Activated CD4-positive, alpha-beta memory T cell treated with anti-CD3 and anti-CD28 coated beads, Interleukin-2, amount 10 ng/mL, durations not matched to agents 7 days and 5 days (primary cell): ENCODE measurements at regions not wholly inside any gene's neighbourhood (a gene's known extent, or its start where the extent isn't known, plus 50 kb on each side); places are given as distances from the start of the nearest gene placed in this dataset.

Experiments
- CTCF ChIA-PET: fragments of 350-600 bp; sonication (Branson Sonifier 250); formaldehyde crosslinking; loops from one replicate; lab custom pipeline; 2021; ENCODE audit warnings: antibody characterized with exemption, inconsistent platforms; lab: Charles Lee
- POLR2A ChIA-PET: fragments of 350-600 bp; sonication (Branson Sonifier 250); formaldehyde crosslinking; loops from one replicate; lab custom pipeline; 2021; ENCODE audit warnings: antibody characterized with exemption; lab: Charles Lee
- DNase-seq: peaks from one replicate; pipeline ENCODE4 v3.0.0-alpha.2; 2020
- H3K27ac Mint-ChIP-seq: one replicate; pipeline ENCODE4 v1.8.0; 2021; ENCODE audit warnings: mild to moderate bottlenecking, mixed read lengths
- H3K27me3 Mint-ChIP-seq: one replicate; pipeline ENCODE4 v1.8.0; 2021; ENCODE audit warnings: mixed read lengths
- H3K36me3 Mint-ChIP-seq: one replicate; pipeline ENCODE4 v1.8.0; 2021; ENCODE audit warnings: low read depth, mixed read lengths
- H3K4me1 Mint-ChIP-seq: one replicate; pipeline ENCODE4 v1.8.0; 2021; ENCODE audit warnings: mixed read lengths
- H3K4me3 Mint-ChIP-seq: one replicate; pipeline ENCODE4 v1.8.0; 2021; ENCODE audit warnings: mild to moderate bottlenecking, mixed read lengths
- H3K9me3 Mint-ChIP-seq: one replicate; pipeline ENCODE4 v1.8.0; 2021; ENCODE audit warnings: mixed read lengths

GRCh38 chr18:24677011-24677410 is 216.6 kb downstream of the HRH4 start:
- DNase-seq: no peak
- Mint-ChIP-seq H3K4me1 (peaks cover 2% of the 10 kb centered on the region), H3K36me3 (no peaks in the 10 kb centered on the region), H3K27ac (no peak overlapping the region), H3K27me3 (peaks cover 9% of the 10 kb centered on the region), H3K4me3 (no peak overlapping the region), H3K9me3 (no peaks in the 10 kb centered on the region)
- ChIA-PET POLR2A (no interaction called here), CTCF (no interaction called here)

- Mint-ChIP-seq H3K4me1 (peaks cover 2% of the 10 kb centered on the region), H3K9me3 (no peaks in the 10 kb centered on the region), H3K27ac (no peak overlapping the region), H3K27me3 (peaks cover 9% of the 10 kb centered on the region), H3K4me3 (no peak overlapping the region), H3K36me3 (no peaks in the 10 kb centered on the region)
- ChIA-PET CTCF (interaction anchor here (1.2 kb wide), 1 partner anchor 189 kb away, joined by 3 read pairs; no protein-coding TSS in a partner anchor), POLR2A (no interaction called here)
- DNase-seq: no peak
Measured at GRCh38 chr18:24678107-24678506, 217.7 kb downstream of the HRH4 start.

- no peak overlapping the region for H3K27ac Mint-ChIP-seq
- ChIA-PET POLR2A (no interaction called here), CTCF (interaction anchor here (1.2 kb wide), 1 partner anchor 190 kb away, joined by 3 read pairs; no protein-coding TSS in a partner anchor)
Measured at GRCh38 chr18:24678626-24679025, 218.2 kb downstream of the HRH4 start.

GRCh38 chr18:24679062-24679461 is 218.6 kb downstream of the HRH4 start:
- POLR2A ChIA-PET: no interaction called here
- Mint-ChIP-seq H3K27ac (no peak overlapping the region), H3K27me3 (peaks cover 6% of the 10 kb centered on the region), H3K4me1 (peaks cover 2% of the 10 kb centered on the region), H3K4me3 (no peak overlapping the region), H3K36me3 (no peaks in the 10 kb centered on the region), H3K9me3 (no peaks in the 10 kb centered on the region)
- DNase-seq: no peak
- CTCF ChIA-PET: interaction anchor here (1.2 kb wide), 1 partner anchor 190 kb away, joined by 3 read pairs; no protein-coding TSS in a partner anchor

More at GRCh38 chr18:24678626-24679025, 218.2 kb downstream of the HRH4 start:
- DNase-seq: no peak
- Mint-ChIP-seq H3K27me3 (peaks cover 7% of the 10 kb centered on the region), H3K4me1 (peaks cover 2% of the 10 kb centered on the region), H3K9me3 (no peaks in the 10 kb centered on the region), H3K4me3 (no peak overlapping the region), H3K36me3 (no peaks in the 10 kb centered on the region)

GRCh38 chr18:24683925-24684324 is 223.5 kb downstream of the HRH4 start:
- Mint-ChIP-seq H3K9me3 (no peaks in the 10 kb centered on the region), H3K27ac (no peak overlapping the region), H3K4me1 (no peaks in the 10 kb centered on the region), H3K4me3 (no peak overlapping the region), H3K36me3 (no peaks in the 10 kb centered on the region), H3K27me3 (peaks cover 4% of the 10 kb centered on the region)
- ChIA-PET POLR2A (no interaction called here), CTCF (no interaction called here)
- DNase-seq: no peak

GRCh38 chr18:24685254-24685959 is 225.0 kb downstream of the HRH4 start:
- Mint-ChIP-seq H3K4me3 (no peak overlapping the region), H3K27me3 (no peaks in the 10 kb centered on the region), H3K9me3 (no peaks in the 10 kb centered on the region), H3K4me1 (no peaks in the 10 kb centered on the region), H3K27ac (no peak overlapping the region), H3K36me3 (no peaks in the 10 kb centered on the region)
- ChIA-PET CTCF (no interaction called here), POLR2A (no interaction called here)
- no peak for DNase-seq

- no peak for DNase-seq
- no peak overlapping the region for H3K4me3 Mint-ChIP-seq
Measured at GRCh38 chr18:24695168-24695567, 234.7 kb downstream of the HRH4 start.

GRCh38 chr18:24702001-24702515 is 241.6 kb downstream of the HRH4 start:
- Mint-ChIP-seq H3K4me1 (no peaks in the 10 kb centered on the region), H3K9me3 (peaks cover 3% of the 10 kb centered on the region), H3K27ac (no peak overlapping the region), H3K4me3 (no peak overlapping the region), H3K27me3 (peaks cover 4% of the 10 kb centered on the region), H3K36me3 (no peaks in the 10 kb centered on the region)
- DNase-seq: no peak
- ChIA-PET CTCF (no interaction called here), POLR2A (no interaction called here)

More at GRCh38 chr18:24695168-24695567, 234.7 kb downstream of the HRH4 start:
- CTCF ChIA-PET: no interaction called here
- no peaks in the 10 kb centered on the region for H3K27me3 Mint-ChIP-seq
- no peaks in the 10 kb centered on the region for H3K4me1 Mint-ChIP-seq
- POLR2A ChIA-PET: no interaction called here
- peaks cover 3% of the 10 kb centered on the region for H3K9me3 Mint-ChIP-seq
- H3K27ac Mint-ChIP-seq: no peak overlapping the region
- H3K36me3 Mint-ChIP-seq: no peaks in the 10 kb centered on the region

GRCh38 chr18:24703316-24703715 is 242.9 kb downstream of the HRH4 start:
- Mint-ChIP-seq H3K27me3 (peaks cover 4% of the 10 kb centered on the region), H3K4me3 (no peak overlapping the region), H3K27ac (no peak overlapping the region), H3K36me3 (no peaks in the 10 kb centered on the region), H3K4me1 (no peaks in the 10 kb centered on the region), H3K9me3 (peaks cover 3% of the 10 kb centered on the region)
- CTCF ChIA-PET: interaction anchor here (1.2 kb wide), 1 partner anchor 23 kb away, joined by 3 read pairs; no protein-coding TSS in a partner anchor
- POLR2A ChIA-PET: no interaction called here
- no peak for DNase-seq

- Mint-ChIP-seq H3K4me3 (no peak overlapping the region), H3K4me1 (no peaks in the 10 kb centered on the region), H3K27me3 (peaks cover 4% of the 10 kb centered on the region), H3K27ac (no peak overlapping the region), H3K36me3 (no peaks in the 10 kb centered on the region), H3K9me3 (peaks cover 5% of the 10 kb centered on the region)
- POLR2A ChIA-PET: no interaction called here
- CTCF ChIA-PET: no interaction called here
- DNase-seq: no peak
Measured at GRCh38 chr18:24704946-24705630, 244.7 kb downstream of the HRH4 start.

- no peak overlapping the region for H3K4me3 Mint-ChIP-seq
- H3K4me1 Mint-ChIP-seq: no peaks in the 10 kb centered on the region
- peaks cover 2% of the 10 kb centered on the region for H3K9me3 Mint-ChIP-seq
- no peak overlapping the region for H3K27ac Mint-ChIP-seq
- H3K27me3 Mint-ChIP-seq: no peaks in the 10 kb centered on the region
- ChIA-PET POLR2A (no interaction called here), CTCF (no interaction called here)
- no peaks in the 10 kb centered on the region for H3K36me3 Mint-ChIP-seq
- no peak for DNase-seq
Measured at GRCh38 chr18:24710474-24710873, 250.0 kb downstream of the HRH4 start.

- no peak overlapping the region for H3K4me3 Mint-ChIP-seq
- DNase-seq: no peak
- ChIA-PET CTCF (no interaction called here), POLR2A (no interaction called here)
- no peaks in the 10 kb centered on the region for H3K4me1 Mint-ChIP-seq
- H3K9me3 Mint-ChIP-seq: no peaks in the 10 kb centered on the region
- H3K27ac Mint-ChIP-seq: no peak overlapping the region
- peaks cover 18% of the 10 kb centered on the region for H3K27me3 Mint-ChIP-seq
- no peaks in the 10 kb centered on the region for H3K36me3 Mint-ChIP-seq
Measured at GRCh38 chr18:24719791-24720190, 259.4 kb downstream of the HRH4 start.

- Mint-ChIP-seq H3K27me3 (peaks cover 18% of the 10 kb centered on the region), H3K4me3 (no peak overlapping the region), H3K36me3 (no peaks in the 10 kb centered on the region), H3K9me3 (no peaks in the 10 kb centered on the region), H3K4me1 (no peaks in the 10 kb centered on the region), H3K27ac (no peak overlapping the region)
- no peak for DNase-seq
- CTCF ChIA-PET: no interaction called here
- POLR2A ChIA-PET: no interaction called here
Measured at GRCh38 chr18:24721388-24721787, 261.0 kb downstream of the HRH4 start.
